ENCODE measurements at regions not wholly inside any gene's neighbourhood (a gene's known extent, or its start where the extent isn't known, plus 50 kb on each side); places are given as distances from the start of the nearest gene placed in this dataset.
A peak's percentile ranks its signal among the peaks of the same experiment; 100 is the strongest.

DNA sequence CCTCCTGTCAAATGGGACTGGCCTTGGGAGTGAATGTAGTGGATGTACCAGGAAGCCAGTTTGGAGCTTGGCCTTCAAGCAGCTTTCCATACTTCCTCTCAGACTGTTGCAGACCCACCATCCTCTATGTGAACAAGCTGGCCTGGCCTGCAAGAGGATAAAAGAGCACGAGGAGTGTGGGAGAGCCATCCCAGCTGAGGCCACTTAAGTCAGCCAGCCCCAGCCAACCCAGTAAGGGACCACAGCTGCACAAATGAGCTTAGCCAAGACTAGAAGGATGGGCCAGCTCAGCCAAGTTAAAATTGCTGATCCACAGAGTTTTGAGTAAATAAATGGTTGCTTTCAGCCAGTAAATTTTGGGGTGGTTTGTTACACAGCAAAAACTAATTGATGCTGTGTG, 156.9 kb upstream of the SOX4 start:
- no peak for DNase-seq

- DNase-seq: no peak
These were observed 156.0 kb upstream of the SOX4 start for GRCh38 chr6:21437581-21437980.

GRCh38 chr6:21438237-21438985, 155.1 kb upstream of the SOX4 start:
- DNase-seq: peak; percentile 90

- DNase-seq: peak; percentile 86
These were observed 154.6 kb upstream of the SOX4 start for GRCh38 chr6:21438986-21439352.

DNA sequence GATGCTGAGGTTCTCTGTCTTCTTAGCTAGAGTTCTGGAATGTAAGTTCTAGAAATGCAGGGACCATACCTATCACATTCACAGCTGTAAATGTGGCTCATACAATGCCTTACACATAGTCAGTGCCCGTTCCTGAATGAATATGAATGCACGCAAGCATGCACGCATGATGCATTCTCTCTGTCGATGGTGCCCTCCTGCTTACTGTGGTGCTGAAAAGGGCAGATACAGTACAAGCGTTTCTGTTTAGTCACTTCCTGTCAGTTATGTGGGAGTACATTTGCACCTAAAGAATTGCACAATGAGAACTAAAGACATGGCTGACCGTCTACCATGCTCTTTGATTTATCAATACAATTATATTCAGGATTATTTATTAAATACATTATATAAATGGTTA, 152.2 kb upstream of the SOX4 start:
- DNase-seq: peak; percentile 80

DNA sequence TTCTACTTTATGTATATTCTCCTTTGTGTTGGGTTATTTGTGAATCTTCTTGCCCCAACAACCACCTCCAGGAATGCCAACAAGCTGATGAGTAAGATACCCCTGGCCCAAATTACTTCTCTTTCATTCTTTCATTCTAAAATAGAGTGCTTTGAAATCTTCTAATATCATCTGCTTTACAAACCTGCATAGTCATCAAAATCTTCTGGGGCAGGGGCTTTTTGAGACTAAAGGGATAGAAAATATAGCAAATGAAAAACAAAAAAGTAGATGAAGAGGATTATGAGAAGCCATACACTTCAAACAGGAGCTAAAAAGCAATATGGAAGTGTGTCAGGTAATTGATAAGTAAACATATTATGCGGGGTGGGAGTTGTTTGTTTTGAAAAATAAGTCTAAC, 150.7 kb upstream of the SOX4 start:
- no peak for DNase-seq

- DNase-seq: no peak
These were observed 148.8 kb upstream of the SOX4 start for GRCh38 chr6:21444711-21445260.

- no peak for DNase-seq
These were observed 145.6 kb upstream of the SOX4 start for GRCh38 chr6:21447987-21448386.

GRCh38 chr6:21448485-21449109, 145.0 kb upstream of the SOX4 start:
- DNase-seq: no peak

- DNase-seq: no peak
These were observed 143.4 kb upstream of the SOX4 start for GRCh38 chr6:21450149-21450548.

DNA sequence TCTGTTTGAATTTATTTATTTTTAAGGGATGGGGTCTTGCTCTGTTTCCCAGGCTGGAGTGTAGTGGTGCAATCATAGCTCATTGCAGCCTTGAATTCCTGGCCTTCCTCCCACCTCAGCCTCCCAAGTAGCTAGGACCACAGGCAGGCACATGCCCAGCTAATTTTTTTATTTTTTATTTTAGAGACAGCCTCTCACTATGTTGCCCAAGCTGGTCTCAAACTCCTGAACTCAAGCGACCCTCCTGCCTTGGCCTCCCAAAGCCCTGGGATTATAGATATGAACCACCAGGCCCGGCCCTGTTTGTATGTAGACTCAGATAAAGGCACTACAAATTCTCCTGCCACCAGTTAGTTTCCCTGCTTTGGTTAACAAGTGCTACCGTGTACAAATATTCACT, 142.9 kb upstream of the SOX4 start:
- no peak for DNase-seq

- peak; percentile 25 for DNase-seq
These were observed 142.0 kb upstream of the SOX4 start for GRCh38 chr6:21451546-21452013.

- DNase-seq: no peak
These were observed 139.3 kb upstream of the SOX4 start for GRCh38 chr6:21454262-21454661.

GRCh38 chr6:21455071-21455470, 138.5 kb upstream of the SOX4 start:
- no peak for DNase-seq

DNA sequence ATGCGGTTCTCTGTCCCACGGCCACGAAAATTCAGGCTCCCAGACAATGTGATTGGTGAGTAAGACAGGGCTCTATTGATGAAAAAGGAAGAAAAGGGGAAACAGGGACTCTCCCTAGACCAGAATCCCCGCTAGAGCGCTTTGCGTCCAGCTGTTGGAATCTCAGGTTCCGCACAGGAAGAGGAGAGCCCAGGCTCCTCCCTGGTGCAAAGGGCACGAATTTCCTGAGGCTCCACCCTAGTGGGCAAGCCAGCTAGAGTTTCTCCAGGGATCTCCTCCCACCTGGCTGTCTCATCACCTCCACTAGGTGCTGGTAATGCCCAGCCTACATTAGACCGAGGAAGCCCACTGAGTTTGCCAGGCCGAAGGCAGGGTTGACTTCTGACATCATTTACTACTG, 135.9 kb upstream of the SOX4 start:
- DNase-seq: no peak

GRCh38 chr6:21459641-21460040, 133.9 kb upstream of the SOX4 start:
- no peak for DNase-seq

- peak; percentile 40 for DNase-seq
These were observed 131.6 kb upstream of the SOX4 start for GRCh38 chr6:21461844-21462518.

GRCh38 chr6:21462519-21462852, 131.1 kb upstream of the SOX4 start:
- no peak for DNase-seq

- no peak for DNase-seq
These were observed 126.5 kb upstream of the SOX4 start for GRCh38 chr6:21467091-21467490.

GRCh38 chr6:21468461-21468860, 125.1 kb upstream of the SOX4 start:
- DNase-seq: no peak

DNA sequence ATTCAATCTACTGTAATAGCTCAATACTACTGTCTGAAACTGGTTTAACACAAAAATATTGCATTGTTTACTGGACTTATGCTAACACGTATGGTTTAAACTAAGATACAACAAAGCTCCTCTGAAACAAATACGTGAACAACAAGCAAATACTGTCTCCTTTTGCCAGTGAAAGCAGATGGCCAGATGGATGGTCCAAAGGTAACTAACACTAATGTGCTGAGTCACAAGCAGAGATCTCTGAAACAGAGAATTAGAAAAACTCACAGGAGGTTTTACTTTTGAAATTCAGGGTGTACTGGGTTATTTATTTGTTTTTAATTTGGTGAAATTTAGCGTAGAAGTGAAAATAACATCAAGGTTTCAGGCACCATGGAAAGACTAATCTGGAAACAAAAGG, 124.3 kb upstream of the SOX4 start:
- no peak for DNase-seq

DNA sequence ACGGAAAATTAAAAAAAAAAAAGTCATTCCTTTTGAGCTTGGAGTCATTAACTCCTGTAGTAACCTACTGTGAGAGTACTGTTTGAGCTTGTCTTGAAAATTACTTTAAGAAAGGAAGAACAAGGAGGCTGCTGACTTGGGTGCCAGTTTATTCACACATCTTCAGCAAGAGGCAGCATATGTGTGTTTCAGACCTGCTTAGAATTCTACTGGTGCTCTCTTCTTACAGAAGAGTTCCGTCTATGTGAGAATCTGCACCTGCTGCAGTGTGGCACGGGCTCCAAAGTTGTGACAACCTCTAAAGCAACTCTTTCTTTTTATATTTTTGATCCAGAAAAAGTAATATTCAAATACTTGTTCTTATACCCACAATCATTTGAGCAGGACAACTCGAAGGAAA, 117.4 kb upstream of the SOX4 start:
- DNase-seq: no peak

GRCh38 chr6:21478411-21478810, 115.1 kb upstream of the SOX4 start:
- DNase-seq: no peak

- no peak for DNase-seq
These were observed 114.5 kb upstream of the SOX4 start for GRCh38 chr6:21478883-21479539.

Measured in MV-4-11 (cell line).